Hepatocyte (in vitro differentiated cells): ENCODE measurements at regions not wholly inside any gene's neighbourhood (a gene's known extent, or its start where the extent isn't known, plus 50 kb on each side); places are given as distances from the start of the nearest gene placed in this dataset.

Source experiments
- DNase-seq: peaks from one replicate; pipeline ENCODE4 v3.0.0-alpha.2; 2016; ENCODE audit warnings: low spot score
- H2AFZ ChIP-seq: fragments of 200-600 bp; sonication (generic); 2 replicates; pipeline ENCODE4 v1.6.0; 2016; ENCODE audit warnings: antibody characterized with exemption, mild to moderate bottlenecking
- H3K27ac ChIP-seq: fragments of 200-600 bp; sonication (generic); 2 replicates; pipeline ENCODE4 v1.5.1; 2016; ENCODE audit warnings: mild to moderate bottlenecking
- H3K27me3 ChIP-seq: fragments of 200-600 bp; sonication (generic); 2 replicates; pipeline ENCODE4 v1.6.1; 2016
- H3K36me3 ChIP-seq: fragments of 200-600 bp; sonication (generic); replicated peaks from 2 replicates; pipeline ENCODE4 v1.5.1; 2016; ENCODE audit warnings: low read depth; ENCODE audit not compliant: insufficient read depth
- H3K4me1 ChIP-seq: fragments of 200-600 bp; sonication (generic); 2 replicates; pipeline ENCODE4 v1.5.1; 2016; ENCODE audit warnings: mild to moderate bottlenecking, moderate library complexity; ENCODE audit not compliant: insufficient read depth
- H3K4me2 ChIP-seq: fragments of 200-600 bp; sonication (generic); 2 replicates; pipeline ENCODE4 v1.6.0; 2016
- H3K4me3 ChIP-seq: fragments of 200-600 bp; sonication (generic); 2 replicates; pipeline ENCODE4 v1.5.1; 2016; ENCODE audit warnings: mild to moderate bottlenecking
- H3K79me2 ChIP-seq: fragments of 200-600 bp; sonication (generic); 2 replicates; pipeline ENCODE4 v1.6.0; 2017; ENCODE audit warnings: mild to moderate bottlenecking
- H3K9me2 ChIP-seq: fragments of 200-600 bp; sonication (generic); replicated peaks from 2 replicates; pipeline ENCODE4 v1.6.0; 2017; ENCODE audit warnings: mild to moderate bottlenecking; ENCODE audit not compliant: insufficient read depth
- H3K9me3 ChIP-seq: fragments of 200-600 bp; sonication (generic); 2 replicates; pipeline ENCODE4 v1.5.1; 2016; ENCODE audit warnings: low read depth, mild to moderate bottlenecking
- H4K20me1 ChIP-seq: fragments of 200-600 bp; sonication (generic); 2 replicates; pipeline ENCODE4 v1.6.0; 2016; ENCODE audit warnings: mild to moderate bottlenecking; ENCODE audit not compliant: insufficient read depth, poor library complexity, severe bottlenecking
- EZH2 ChIP-seq: fragments of 200-600 bp; sonication (generic); IDR thresholded peaks from 2 replicates; pipeline ENCODE4 v1.6.1; 2016; ENCODE audit warnings: antibody characterized with exemption, mild to moderate bottlenecking, borderline replicate concordance
- EZH2phosphoT487 ChIP-seq: fragments of 200-600 bp; sonication (generic); IDR thresholded peaks from one replicate; pipeline ENCODE4 v1.6.1; 2018; ENCODE audit warnings: antibody characterized with exemption, mild to moderate bottlenecking, low read depth, moderate library complexity; ENCODE audit not compliant: unreplicated experiment, severe bottlenecking
- WGBS: methylation state at CpG from one replicate; pipeline ENCODE4 v1.1.6; 2016; ENCODE audit warnings: low lambda C conversion rate; ENCODE audit errors: missing lambda C conversion rate; 5-methylcytosine and 5-hydroxymethylcytosine counted together
- TF ChIP-seq, protein P1 (sequence below): fragments of 200-600 bp; sonication (generic); IDR thresholded peaks from 2 replicates; pipeline ENCODE4 v1.5.1; 2016; ENCODE audit warnings: antibody characterized with exemption, mild to moderate bottlenecking; ENCODE audit not compliant: poor library complexity

DNA sequence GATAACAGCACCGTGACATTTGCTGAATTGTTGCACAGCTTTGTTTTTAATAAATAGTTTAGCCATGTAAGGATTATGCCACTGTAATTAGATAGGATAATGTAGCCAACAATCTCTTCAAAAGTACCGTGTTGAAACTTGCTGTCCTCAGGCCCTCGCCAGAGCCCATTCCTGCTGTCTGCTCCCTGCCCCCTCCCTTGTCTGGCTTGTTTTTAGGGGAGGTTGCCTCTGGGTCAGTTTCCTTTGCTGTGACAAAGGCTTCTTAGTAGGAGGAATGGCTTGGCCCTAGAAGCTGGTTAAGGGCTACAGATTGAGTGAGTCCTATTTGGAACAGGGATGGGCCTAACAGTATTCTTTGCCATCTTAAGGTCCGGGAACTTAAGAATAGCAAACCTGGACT is 107.9 kb downstream of the LMO4 start:
- DNase-seq: no peak
- H3K4me1 ChIP-seq: peaks cover 3% of the 10 kb centered on the region
- TF ChIP-seq EZH2phosphoT487: no peak
- no peak for TF ChIP-seq EZH2
- TF ChIP-seq, protein P1, sequence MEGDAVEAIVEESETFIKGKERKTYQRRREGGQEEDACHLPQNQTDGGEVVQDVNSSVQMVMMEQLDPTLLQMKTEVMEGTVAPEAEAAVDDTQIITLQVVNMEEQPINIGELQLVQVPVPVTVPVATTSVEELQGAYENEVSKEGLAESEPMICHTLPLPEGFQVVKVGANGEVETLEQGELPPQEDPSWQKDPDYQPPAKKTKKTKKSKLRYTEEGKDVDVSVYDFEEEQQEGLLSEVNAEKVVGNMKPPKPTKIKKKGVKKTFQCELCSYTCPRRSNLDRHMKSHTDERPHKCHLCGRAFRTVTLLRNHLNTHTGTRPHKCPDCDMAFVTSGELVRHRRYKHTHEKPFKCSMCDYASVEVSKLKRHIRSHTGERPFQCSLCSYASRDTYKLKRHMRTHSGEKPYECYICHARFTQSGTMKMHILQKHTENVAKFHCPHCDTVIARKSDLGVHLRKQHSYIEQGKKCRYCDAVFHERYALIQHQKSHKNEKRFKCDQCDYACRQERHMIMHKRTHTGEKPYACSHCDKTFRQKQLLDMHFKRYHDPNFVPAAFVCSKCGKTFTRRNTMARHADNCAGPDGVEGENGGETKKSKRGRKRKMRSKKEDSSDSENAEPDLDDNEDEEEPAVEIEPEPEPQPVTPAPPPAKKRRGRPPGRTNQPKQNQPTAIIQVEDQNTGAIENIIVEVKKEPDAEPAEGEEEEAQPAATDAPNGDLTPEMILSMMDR: no peak
- H3K36me3 ChIP-seq: no peaks in the 10 kb centered on the region
- WGBS: 73% methylated on average over 4 of the region's 4 CpGs
- no peaks in the 10 kb centered on the region for H4K20me1 ChIP-seq
- no peak overlapping the region for H3K27ac ChIP-seq
- no peak overlapping the region for H2AFZ ChIP-seq
- H3K9me2 ChIP-seq: no peaks in the 10 kb centered on the region
- H3K9me3 ChIP-seq: peaks cover 3% of the 10 kb centered on the region
- no peak overlapping the region for H3K4me2 ChIP-seq
- H3K79me2 ChIP-seq: no peaks in the 10 kb centered on the region
- no peaks in the 10 kb centered on the region for H3K27me3 ChIP-seq
- H3K4me3 ChIP-seq: no peak overlapping the region

DNA sequence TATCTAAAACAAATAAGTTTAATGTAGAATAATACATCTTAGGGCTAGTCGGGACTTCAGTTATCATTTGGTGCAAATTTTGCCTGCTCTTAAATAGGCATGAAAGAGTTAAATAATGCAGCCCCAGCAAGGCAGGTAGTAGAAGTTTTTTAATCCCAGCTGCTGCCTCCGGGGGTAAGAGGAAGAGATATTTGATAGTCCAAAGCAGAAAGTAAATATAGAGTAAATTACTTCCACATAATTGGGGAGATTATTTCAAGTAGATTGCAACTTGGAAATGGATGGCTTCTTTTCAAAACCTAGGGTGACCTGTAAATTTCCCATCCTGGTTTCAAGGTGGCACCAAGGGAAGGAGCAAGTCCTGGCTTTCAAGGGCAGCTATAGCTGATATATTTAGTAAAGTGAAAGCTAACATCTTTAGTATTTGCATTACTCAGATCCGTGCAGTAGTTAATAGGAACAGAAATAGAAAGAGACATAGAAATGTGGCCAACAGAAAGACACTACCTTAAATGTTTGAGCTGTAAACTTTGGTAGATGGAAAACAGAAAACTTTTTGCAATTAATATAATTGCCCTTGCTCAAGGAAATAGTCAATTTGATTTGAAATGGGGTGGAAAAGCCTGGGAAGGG is 109.1 kb downstream of the LMO4 start:
- Histone ChIP-seq H3K4me1 (peaks cover 3% of the 10 kb centered on the region), H3K27ac (no peak overlapping the region), H3K36me3 (no peaks in the 10 kb centered on the region), H3K9me3 (peaks cover 3% of the 10 kb centered on the region), H3K4me2 (no peak overlapping the region), H3K79me2 (no peaks in the 10 kb centered on the region), H3K9me2 (no peaks in the 10 kb centered on the region), H3K27me3 (no peaks in the 10 kb centered on the region), H2AFZ (no peak overlapping the region), H3K4me3 (no peak overlapping the region), H4K20me1 (no peaks in the 10 kb centered on the region)
- 56% methylated on average over 3 of the region's 3 CpGs for WGBS
- DNase-seq: no peak
- TF ChIP-seq EZH2: no peak
- TF ChIP-seq, protein P1: no peak
- TF ChIP-seq EZH2phosphoT487: no peak

DNA sequence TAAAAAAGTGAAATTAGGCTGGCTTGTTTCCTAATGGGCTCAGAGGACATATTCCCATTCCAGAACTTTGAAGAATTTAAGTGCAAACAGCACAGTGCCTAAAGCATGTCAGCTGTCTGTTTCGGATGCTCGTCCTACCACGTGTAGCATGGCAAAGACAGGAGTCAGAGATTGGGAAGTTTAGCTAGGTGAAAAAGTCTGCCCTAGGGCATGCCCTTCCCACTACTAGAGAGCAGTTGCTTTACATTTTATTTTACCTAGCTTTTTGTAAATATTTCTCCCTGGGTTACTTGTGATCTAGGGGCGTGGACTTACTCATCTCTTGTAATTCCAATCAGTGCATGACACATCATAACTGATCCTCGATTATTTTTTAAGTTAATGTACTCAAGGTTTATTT is 111.1 kb downstream of the LMO4 start:
- H3K4me1 ChIP-seq: peaks cover 3% of the 10 kb centered on the region
- WGBS: 87% methylated on average over 5 of the region's 5 CpGs
- no peak for TF ChIP-seq EZH2
- TF ChIP-seq, protein P1: no peak
- TF ChIP-seq EZH2phosphoT487: no peak
- no peaks in the 10 kb centered on the region for H3K36me3 ChIP-seq
- peaks cover 3% of the 10 kb centered on the region for H3K9me3 ChIP-seq
- no peak overlapping the region for H3K27ac ChIP-seq
- H3K4me3 ChIP-seq: no peak overlapping the region
- no peak overlapping the region for H3K4me2 ChIP-seq
- H4K20me1 ChIP-seq: no peaks in the 10 kb centered on the region
- H3K27me3 ChIP-seq: no peaks in the 10 kb centered on the region
- no peak overlapping the region for H2AFZ ChIP-seq
- DNase-seq: no peak
- no peaks in the 10 kb centered on the region for H3K9me2 ChIP-seq
- no peaks in the 10 kb centered on the region for H3K79me2 ChIP-seq
